HG03135 (cell line): ENCODE measurements at regions not wholly inside any gene's neighbourhood (a gene's known extent, or its start where the extent isn't known, plus 50 kb on each side); places are given as distances from the start of the nearest gene placed in this dataset.
"Not testable (repeated sequence)": the region's sequence is repeated elsewhere in the genome, so short reads cannot be mapped to it uniquely, and the experiment has no call there.

Source experiments
- ATAC-seq: cut with Tn5 transposase; IDR thresholded peaks from one replicate; pipeline ENCODE4 v1.9.1; 2021; ENCODE audit warnings: mild to moderate bottlenecking, moderate library complexity; ENCODE audit not compliant: unreplicated experiment

DNA sequence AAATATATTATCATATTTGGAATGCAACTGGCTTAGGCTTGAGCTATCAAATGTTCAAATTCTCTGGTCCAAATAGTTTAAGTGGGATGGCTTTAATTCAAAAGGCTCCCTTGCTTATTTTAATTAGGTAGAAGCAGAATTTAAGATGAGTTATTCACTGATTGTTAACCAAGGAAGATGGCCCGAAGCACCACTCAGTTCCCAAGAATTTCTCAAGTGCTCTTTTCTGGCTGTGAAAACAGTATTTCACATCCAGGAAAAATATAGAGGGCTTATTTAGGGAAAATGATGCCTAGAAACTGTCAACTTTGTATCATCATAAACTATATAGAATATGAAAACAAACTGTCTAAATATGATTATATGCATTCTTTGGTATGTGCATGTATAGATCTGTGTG is 246.5 kb upstream of the SFRP2 start:
- ATAC-seq: no peak

- no peak for ATAC-seq
Measured at GRCh38 chr4:154033921-154034320, 245.0 kb upstream of the SFRP2 start.

- ATAC-seq: no peak
Measured at GRCh38 chr4:154032914-154033313, 244.0 kb upstream of the SFRP2 start.

GRCh38 chr4:154030746-154031145 is 241.9 kb upstream of the SFRP2 start:
- no peak for ATAC-seq

- no peak for ATAC-seq
Measured at GRCh38 chr4:154030152-154030551, 241.3 kb upstream of the SFRP2 start.

- ATAC-seq: no peak
Measured at GRCh38 chr4:154029171-154029570, 240.3 kb upstream of the SFRP2 start.

- no peak for ATAC-seq
Measured at GRCh38 chr4:154025110-154025509, 236.2 kb upstream of the SFRP2 start.

DNA sequence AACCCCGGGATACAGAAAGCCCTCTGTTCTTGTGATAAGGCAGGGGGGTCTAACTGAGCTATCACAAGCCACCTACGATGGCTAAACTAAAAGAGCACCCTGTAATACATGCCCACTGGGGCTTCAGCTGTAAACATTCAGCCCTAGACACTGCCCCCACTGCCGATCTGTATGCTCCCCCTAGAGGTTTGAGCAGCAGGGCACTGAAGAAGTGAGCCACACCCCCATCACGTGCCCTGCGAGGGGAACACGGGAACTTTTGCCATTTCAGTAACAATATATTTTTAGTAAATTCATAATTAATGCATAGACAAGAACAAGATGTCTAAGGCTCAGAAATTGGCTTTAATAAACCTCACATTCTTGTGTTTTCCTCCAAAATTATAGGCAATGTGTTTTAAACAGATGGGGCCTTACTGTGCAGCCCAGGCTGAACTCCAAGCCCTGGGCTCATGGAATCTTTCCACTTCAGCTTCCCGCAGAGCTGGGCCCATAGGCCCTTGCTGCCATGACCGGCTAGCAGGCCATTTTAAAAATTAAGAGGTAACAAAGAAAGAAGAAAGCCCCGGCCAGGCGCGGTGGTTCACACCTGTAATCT is 235.3 kb upstream of the SFRP2 start:
- no peak for ATAC-seq

- ATAC-seq: not testable (repeated sequence)
Measured at GRCh38 chr4:154023671-154024070, 234.8 kb upstream of the SFRP2 start.

GRCh38 chr4:154019811-154020210 is 230.9 kb upstream of the SFRP2 start:
- ATAC-seq: no peak

GRCh38 chr4:154018659-154019058 is 229.8 kb upstream of the SFRP2 start:
- no peak for ATAC-seq

GRCh38 chr4:154015578-154015977 is 226.7 kb upstream of the SFRP2 start:
- no peak for ATAC-seq

- ATAC-seq: no peak
Measured at GRCh38 chr4:154014407-154015321, 225.8 kb upstream of the SFRP2 start.

DNA sequence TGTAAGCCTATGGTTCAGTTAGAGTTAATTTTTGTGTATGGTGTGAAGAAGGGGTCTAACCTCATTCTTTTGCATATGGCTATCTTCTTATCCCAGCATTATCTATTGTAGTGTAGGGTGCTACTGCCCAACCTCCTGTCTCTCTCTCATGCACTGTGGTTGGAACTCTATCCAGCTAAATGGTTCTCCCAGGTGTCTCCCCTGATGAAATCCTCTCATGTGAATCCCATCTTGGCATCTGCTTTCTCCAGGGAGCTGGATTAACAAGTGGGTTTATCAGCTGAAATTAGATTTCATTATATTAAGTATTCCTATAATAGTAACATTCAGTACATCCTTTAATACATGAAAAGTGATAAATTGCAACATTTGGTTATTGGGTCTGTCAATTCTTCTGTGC is 224.7 kb upstream of the SFRP2 start:
- no peak for ATAC-seq

DNA sequence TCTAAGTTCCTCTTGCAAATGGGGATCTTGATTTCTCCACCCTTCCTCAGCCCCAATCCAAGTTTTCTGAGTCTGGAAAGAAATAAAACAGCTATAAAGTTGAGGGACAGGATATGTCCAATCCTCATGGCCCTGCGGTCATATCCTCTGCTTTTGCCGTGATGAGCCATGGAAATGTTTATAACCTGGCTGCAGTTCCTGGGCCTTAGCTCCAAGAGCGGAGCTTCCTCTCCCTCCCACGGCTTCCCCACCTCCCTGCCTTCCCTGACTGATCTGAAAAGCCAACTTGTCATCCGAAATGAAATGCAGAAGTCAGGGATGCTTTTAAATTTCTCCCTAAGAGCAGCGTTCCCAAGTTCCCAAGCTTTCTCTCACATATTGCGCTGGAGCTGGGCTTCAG is 221.5 kb upstream of the SFRP2 start:
- ATAC-seq: no peak

DNA sequence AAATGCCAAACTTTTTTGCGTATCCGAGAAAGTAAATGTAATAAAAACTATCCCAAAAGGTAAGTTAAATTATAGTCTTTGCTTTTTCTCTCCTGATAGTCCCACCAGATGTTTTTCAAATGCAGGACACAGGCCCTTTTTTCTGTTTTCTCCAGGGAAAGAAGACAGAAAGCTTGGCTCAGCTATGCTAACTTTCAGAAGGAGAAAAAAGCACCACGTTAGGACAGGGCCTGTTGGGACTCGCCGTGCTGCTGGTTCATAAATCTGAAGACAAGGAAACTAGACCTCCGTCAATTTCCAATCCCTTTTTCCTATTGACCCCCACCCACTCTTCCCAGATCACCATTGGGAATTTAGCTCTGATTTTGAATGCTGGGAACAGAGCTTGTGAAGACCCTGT is 220.9 kb upstream of the SFRP2 start:
- ATAC-seq: no peak

- ATAC-seq: no peak
Measured at GRCh38 chr4:154009191-154009590, 220.3 kb upstream of the SFRP2 start.

DNA sequence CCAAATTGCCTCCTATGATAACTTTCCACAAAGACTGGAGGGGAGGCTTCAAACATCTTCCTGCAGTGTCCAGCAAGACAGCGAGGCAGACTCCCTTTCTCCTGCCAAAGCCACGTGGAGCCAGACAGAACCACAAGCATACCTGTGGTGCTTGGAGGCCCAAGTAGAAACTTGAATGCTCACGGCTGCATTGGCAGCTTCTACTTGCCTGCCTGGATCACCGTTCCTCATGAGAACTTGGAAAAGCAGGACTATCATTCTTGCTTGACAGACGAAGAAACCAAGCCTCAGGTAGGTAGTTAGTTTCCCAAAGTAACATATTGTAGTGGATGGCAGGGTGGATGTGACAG is 216.3 kb upstream of the SFRP2 start:
- no peak for ATAC-seq

DNA sequence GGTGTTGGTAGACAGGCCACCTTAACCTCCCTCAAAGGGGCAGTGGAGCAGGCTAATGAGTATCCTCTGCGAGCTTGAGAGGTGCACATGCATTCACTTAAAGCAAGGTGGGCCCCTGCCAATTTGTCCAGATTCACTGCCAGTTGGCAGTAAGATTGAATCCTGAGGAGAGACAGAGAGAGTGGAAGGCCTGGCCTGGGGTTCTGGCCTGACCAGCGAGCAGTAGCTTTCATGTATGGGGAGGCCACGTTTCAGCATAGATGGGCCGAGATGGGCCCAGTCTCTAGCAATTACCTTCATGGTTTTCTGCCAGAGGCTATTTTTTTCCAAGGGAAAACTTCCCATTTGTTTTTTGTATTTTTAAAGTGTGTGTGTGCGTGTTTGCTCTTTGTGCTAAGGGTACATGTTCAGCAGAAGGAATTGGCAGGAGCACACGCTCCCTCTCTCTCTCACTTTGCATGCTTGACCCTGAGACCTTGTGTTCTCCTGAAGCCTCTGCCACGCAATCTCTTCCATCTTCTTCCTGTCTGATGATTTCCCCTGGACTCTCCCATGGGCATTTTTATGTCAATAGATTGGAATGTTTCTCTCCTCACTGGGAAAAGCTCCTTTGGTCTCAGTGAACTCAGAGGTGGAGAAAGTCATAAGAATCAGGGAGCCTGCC is 215.8 kb upstream of the SFRP2 start:
- ATAC-seq: no peak

GRCh38 chr4:154004016-154004415 is 215.1 kb upstream of the SFRP2 start:
- ATAC-seq: no peak

GRCh38 chr4:154003378-154003777 is 214.5 kb upstream of the SFRP2 start:
- no peak for ATAC-seq

DNA sequence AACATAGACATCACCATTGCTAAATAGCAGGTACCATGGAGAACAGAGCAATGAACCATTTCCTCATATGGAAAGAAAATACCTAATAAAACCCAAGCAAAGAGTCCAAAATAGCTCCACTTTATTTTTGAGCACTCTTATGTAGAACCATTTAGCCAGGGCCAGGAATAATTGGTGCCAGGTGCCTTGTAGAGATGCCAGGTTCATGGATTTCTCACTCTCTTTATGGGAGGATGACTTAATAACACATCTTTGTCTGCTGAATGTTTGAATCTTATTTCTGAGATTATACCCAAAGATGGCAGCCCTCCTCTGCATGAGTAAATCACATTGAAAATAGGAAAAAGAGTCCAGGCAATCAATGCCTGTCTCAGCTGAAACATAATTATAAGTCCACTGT is 212.3 kb upstream of the SFRP2 start:
- no peak for ATAC-seq
